Endothelial cell (in vitro differentiated cells): ENCODE measurements at regions not wholly inside any gene's neighbourhood (a gene's known extent, or its start where the extent isn't known, plus 50 kb on each side); places are given as distances from the start of the nearest gene placed in this dataset.

Experiments
- DNase-seq: peaks from one replicate; pipeline ENCODE4 v3.0.0; 2021; ENCODE audit warnings: low spot score
- H3K27ac Mint-ChIP-seq: one replicate; pipeline ENCODE4 v1.8.0; 2021; ENCODE audit warnings: mixed read lengths, inconsistent platforms; ENCODE audit not compliant: unreplicated experiment
- H3K27me3 Mint-ChIP-seq: one replicate; pipeline ENCODE4 v1.8.0; 2021; ENCODE audit warnings: mild to moderate bottlenecking, moderate library complexity, mixed read lengths, inconsistent platforms; ENCODE audit not compliant: unreplicated experiment
- H3K36me3 Mint-ChIP-seq: one replicate; pipeline ENCODE4 v1.8.0; 2021; ENCODE audit warnings: mild to moderate bottlenecking, low read depth, mixed read lengths, inconsistent platforms; ENCODE audit not compliant: unreplicated experiment
- H3K4me1 Mint-ChIP-seq: one replicate; pipeline ENCODE4 v1.8.0; 2021; ENCODE audit warnings: mild to moderate bottlenecking, mixed read lengths, inconsistent platforms; ENCODE audit not compliant: unreplicated experiment
- H3K4me3 Mint-ChIP-seq: one replicate; pipeline ENCODE4 v1.8.0; 2021; ENCODE audit warnings: mild to moderate bottlenecking, mixed read lengths, inconsistent platforms; ENCODE audit not compliant: unreplicated experiment
- H3K9me3 Mint-ChIP-seq: one replicate; pipeline ENCODE4 v1.8.0; 2021; ENCODE audit warnings: mixed read lengths, inconsistent platforms; ENCODE audit not compliant: unreplicated experiment
- TF ChIP-seq, protein P1 (sequence below): fragments of 200-600 bp; sonication (generic); IDR thresholded peaks from one replicate; pipeline ENCODE4 v1.5.0; 2021; ENCODE audit warnings: antibody characterized with exemption; ENCODE audit not compliant: unreplicated experiment

GRCh38 chr9:31868830-31869229 lies 515.6 kb upstream of the ACO1 start:
- no peak overlapping the region for H3K4me3 Mint-ChIP-seq
- H3K27ac Mint-ChIP-seq: no peak overlapping the region
- TF ChIP-seq, protein P1, sequence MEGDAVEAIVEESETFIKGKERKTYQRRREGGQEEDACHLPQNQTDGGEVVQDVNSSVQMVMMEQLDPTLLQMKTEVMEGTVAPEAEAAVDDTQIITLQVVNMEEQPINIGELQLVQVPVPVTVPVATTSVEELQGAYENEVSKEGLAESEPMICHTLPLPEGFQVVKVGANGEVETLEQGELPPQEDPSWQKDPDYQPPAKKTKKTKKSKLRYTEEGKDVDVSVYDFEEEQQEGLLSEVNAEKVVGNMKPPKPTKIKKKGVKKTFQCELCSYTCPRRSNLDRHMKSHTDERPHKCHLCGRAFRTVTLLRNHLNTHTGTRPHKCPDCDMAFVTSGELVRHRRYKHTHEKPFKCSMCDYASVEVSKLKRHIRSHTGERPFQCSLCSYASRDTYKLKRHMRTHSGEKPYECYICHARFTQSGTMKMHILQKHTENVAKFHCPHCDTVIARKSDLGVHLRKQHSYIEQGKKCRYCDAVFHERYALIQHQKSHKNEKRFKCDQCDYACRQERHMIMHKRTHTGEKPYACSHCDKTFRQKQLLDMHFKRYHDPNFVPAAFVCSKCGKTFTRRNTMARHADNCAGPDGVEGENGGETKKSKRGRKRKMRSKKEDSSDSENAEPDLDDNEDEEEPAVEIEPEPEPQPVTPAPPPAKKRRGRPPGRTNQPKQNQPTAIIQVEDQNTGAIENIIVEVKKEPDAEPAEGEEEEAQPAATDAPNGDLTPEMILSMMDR: no peak

DNA sequence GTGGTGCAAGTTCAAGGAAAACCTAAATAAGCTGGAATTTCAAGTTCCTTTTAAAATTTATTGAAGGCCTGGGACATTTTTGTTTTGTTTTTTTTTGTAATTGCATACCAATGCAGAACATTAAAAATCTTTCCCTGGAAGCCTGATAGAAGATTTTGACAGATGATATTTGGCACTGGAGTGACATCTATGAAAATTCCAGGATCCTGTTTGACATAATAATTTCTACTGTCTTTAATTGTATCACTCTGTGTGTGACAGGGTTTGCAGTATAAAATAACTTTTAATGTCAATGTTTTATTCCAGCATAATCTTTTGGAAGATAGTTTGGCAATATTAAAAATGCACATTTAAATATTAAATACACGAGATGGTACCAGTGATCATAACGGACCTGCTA lies 514.2 kb upstream of the ACO1 start:
- Mint-ChIP-seq H3K4me1 (peaks cover 4% of the 10 kb centered on the region), H3K27me3 (peaks cover 1% of the 10 kb centered on the region), H3K36me3 (no peaks in the 10 kb centered on the region), H3K9me3 (no peaks in the 10 kb centered on the region), H3K4me3 (no peak overlapping the region), H3K27ac (no peak overlapping the region)
- no peak for DNase-seq
- TF ChIP-seq, protein P1: no peak

More at GRCh38 chr9:31868830-31869229, 515.6 kb upstream of the ACO1 start:
- DNase-seq: no peak
- no peaks in the 10 kb centered on the region for H3K36me3 Mint-ChIP-seq
- H3K27me3 Mint-ChIP-seq: peaks cover 1% of the 10 kb centered on the region
- H3K4me1 Mint-ChIP-seq: peaks cover 4% of the 10 kb centered on the region
- H3K9me3 Mint-ChIP-seq: no peaks in the 10 kb centered on the region

DNA sequence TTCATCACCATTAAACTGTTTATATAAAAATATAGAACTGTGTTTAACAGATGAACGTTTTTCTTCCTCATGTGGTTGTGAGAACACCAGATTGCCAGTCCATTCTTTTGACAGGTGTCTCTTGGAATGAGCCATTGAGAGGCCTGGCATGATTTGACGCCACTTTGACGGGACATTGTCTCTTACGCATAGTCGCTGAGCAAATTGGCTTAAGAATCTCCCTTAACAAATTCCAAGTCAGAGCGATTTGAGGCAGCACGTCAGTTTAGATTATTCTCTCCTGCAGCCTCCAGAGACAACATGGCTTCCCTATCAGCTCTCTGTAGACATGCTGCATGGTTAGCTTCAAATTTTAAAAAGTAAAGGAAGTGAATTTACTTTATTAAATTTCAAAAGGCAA lies 510.7 kb upstream of the ACO1 start:
- Mint-ChIP-seq H3K4me3 (no peak overlapping the region), H3K4me1 (peaks cover 4% of the 10 kb centered on the region), H3K27me3 (peaks cover 1% of the 10 kb centered on the region), H3K36me3 (no peaks in the 10 kb centered on the region), H3K9me3 (no peaks in the 10 kb centered on the region), H3K27ac (no peak overlapping the region)
- TF ChIP-seq, protein P1: no peak
- DNase-seq: no peak

DNA sequence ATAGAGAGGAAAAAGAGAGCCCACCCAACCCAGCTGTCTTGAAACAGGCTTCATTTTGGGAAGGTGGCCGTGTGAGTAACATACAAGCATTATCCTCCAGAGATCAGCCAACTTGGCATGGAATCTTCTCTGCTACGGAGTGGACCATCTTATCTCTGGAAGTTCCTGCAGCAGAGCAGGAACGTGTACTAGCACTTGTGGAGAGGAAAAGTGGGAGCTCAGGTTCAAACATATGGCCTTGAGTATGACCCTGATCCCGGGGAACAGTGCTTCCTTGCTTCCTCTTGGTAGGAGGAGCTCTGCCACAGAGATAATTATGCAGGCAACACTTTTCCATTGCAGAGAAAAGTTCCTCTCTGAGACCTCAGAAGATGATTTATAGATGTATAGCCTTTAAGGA lies 490.4 kb upstream of the ACO1 start:
- Mint-ChIP-seq H3K27me3 (no peaks in the 10 kb centered on the region), H3K27ac (no peak overlapping the region), H3K4me1 (no peaks in the 10 kb centered on the region), H3K4me3 (no peak overlapping the region), H3K36me3 (no peaks in the 10 kb centered on the region), H3K9me3 (no peaks in the 10 kb centered on the region)
- DNase-seq: no peak
- TF ChIP-seq, protein P1: no peak

GRCh38 chr9:31908158-31908890 lies 476.1 kb upstream of the ACO1 start:
- Mint-ChIP-seq H3K27me3 (no peaks in the 10 kb centered on the region), H3K4me3 (no peak overlapping the region), H3K27ac (no peak overlapping the region), H3K9me3 (no peaks in the 10 kb centered on the region), H3K4me1 (peaks cover 7% of the 10 kb centered on the region), H3K36me3 (no peaks in the 10 kb centered on the region)
- TF ChIP-seq, protein P1: no peak
- no peak for DNase-seq
